ENCODE measurements at regions not wholly inside any gene's neighbourhood (a gene's known extent, or its start where the extent isn't known, plus 50 kb on each side); places are given as distances from the start of the nearest gene placed in this dataset.

GRCh38 chr10:21427804-21428481 lies 97.5 kb downstream of the SKIDA1 start:
- TF ChIP-seq POLR2A (IDR thresholded peaks at IDR 0.05): no peak
- TF ChIP-seq POLR2AphosphoS5 (IDR thresholded peaks at IDR 0.05): no peak
- TF ChIP-seq CTCF (IDR thresholded peaks at IDR 0.05): no peak
- DNase-seq (ENCODE audit: low spot score in 2 of 2): no peak
- intact Hi-C loops (cut with DNase I; ENCODE audit: low total_unique reads): no loop called here

DNA sequence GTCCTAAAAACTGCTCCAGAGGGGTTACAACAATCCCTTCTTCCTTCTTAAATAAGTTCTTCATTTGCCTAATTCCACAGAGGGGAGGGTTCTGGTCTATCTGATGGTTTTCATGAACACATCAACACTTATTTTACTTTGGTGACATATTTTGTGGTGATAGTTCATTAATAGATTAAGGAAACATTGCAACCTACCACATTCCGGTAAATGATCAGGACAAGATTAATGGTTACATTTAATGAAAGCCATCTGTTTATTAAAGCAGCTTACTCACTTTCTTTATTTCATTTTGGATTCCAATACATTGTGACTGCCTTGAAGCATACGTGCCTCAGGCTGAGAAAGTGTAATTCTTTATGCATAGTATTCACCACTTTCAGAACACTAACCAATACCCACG lies 101.0 kb downstream of the SKIDA1 start:
- peaks cover 14% of the 10 kb centered on the region in 2 donors for H3K9me3 ChIP-seq
- intact Hi-C loops (cut with DNase I; ENCODE audit: low total_unique reads): no loop called here
- no peak overlapping the region for H3K4me3 ChIP-seq
- no peak for TF ChIP-seq CTCF (IDR thresholded peaks at IDR 0.05)
- TF ChIP-seq POLR2AphosphoS5 (IDR thresholded peaks at IDR 0.05): no peak
- TF ChIP-seq POLR2A (IDR thresholded peaks at IDR 0.05): no peak
- no peak overlapping the region for H3K27ac ChIP-seq
- no peaks in the 10 kb centered on the region for H3K36me3 ChIP-seq
- no peak for DNase-seq (ENCODE audit: low spot score in 2 of 2)
- no peaks in the 10 kb centered on the region for H3K27me3 ChIP-seq
- no peaks in the 10 kb centered on the region for H3K4me1 ChIP-seq

More at GRCh38 chr10:21427804-21428481, 97.5 kb downstream of the SKIDA1 start:
- Histone ChIP-seq H3K9me3 (peaks cover 14% of the 10 kb centered on the region in 2 donors), H3K27me3 (no peaks in the 10 kb centered on the region), H3K36me3 (no peaks in the 10 kb centered on the region), H3K4me3 (no peak overlapping the region), H3K4me1 (no peaks in the 10 kb centered on the region), H3K27ac (no peak overlapping the region)

DNA sequence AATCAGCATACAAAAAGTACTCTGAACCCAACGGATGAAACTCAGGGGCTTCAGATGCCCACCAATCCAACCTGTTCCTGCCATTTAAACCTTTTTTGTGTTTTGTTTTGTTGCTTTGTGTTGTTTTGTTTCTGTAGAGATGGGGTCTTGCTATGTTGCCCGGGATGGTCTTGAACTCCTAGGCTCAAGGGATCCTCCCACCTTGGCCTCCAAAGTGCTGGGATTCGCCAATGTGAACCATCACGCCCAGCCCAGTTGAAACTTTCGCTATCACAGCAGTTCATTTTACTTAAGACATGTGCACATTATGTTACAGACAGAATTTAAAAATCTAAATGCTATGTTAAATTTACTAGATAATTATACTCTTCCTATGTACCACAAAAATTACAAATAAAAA lies 101.6 kb downstream of the SKIDA1 start:
- H3K27ac ChIP-seq: no peak overlapping the region
- no peaks in the 10 kb centered on the region for H3K27me3 ChIP-seq
- H3K4me3 ChIP-seq: no peak overlapping the region
- no peaks in the 10 kb centered on the region for H3K36me3 ChIP-seq
- DNase-seq (ENCODE audit: low spot score in 2 of 2): no peak
- TF ChIP-seq CTCF (IDR thresholded peaks at IDR 0.05): no peak
- TF ChIP-seq POLR2AphosphoS5 (IDR thresholded peaks at IDR 0.05): no peak
- TF ChIP-seq POLR2A (IDR thresholded peaks at IDR 0.05): no peak
- peaks cover 14% of the 10 kb centered on the region in 2 donors for H3K9me3 ChIP-seq
- intact Hi-C loops (cut with DNase I; ENCODE audit: low total_unique reads): no loop called here
- no peaks in the 10 kb centered on the region for H3K4me1 ChIP-seq

DNA sequence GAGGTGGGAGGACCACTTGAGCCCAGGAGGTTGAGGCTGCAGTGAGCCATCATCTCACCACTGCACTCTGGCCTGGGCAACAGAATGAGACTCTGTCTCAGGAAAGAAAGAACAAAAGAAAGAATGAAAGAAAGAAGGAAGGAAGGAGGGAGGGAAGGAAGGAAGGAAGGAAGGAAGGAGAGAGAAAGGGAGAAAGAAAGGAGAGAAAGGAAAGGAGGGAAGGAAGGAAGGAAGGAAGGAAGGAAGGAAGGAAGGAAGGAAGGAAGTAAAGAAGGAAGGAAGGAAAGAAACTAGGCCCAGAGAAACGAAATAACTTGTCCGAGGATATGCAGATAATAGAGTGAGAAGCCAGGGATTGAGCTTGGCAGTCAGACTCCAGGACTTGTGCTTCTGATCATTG lies 102.1 kb downstream of the SKIDA1 start:
- Histone ChIP-seq H3K4me1 (no peaks in the 10 kb centered on the region), H3K27ac (no peak overlapping the region), H3K4me3 (no peak overlapping the region), H3K36me3 (no peaks in the 10 kb centered on the region), H3K9me3 (peaks cover 14% of the 10 kb centered on the region in 2 donors), H3K27me3 (no peaks in the 10 kb centered on the region)
- TF ChIP-seq POLR2A (IDR thresholded peaks at IDR 0.05) (no peak), CTCF (IDR thresholded peaks at IDR 0.05) (no peak), POLR2AphosphoS5 (IDR thresholded peaks at IDR 0.05) (no peak)
- intact Hi-C loops (cut with DNase I; ENCODE audit: low total_unique reads): no loop called here
- no peak for DNase-seq (ENCODE audit: low spot score in 2 of 2)

DNA sequence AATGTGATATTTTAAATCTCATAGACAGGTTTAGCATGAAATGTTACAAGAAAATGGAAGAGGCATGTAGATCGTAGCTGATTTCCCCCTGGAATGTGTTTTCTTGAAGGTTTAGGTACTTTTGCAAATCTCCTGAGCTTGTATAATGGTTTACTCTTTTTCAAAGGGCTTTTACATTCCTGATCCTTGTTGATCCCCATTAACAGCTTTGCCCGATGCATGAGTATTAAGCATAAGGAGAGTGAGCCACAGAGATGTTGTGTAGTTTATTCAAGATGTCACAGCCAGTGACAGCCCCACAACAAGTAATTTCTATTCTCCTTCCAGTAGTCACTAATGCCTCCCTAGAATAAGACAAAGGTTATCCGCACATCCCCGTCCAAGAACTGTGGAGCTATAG lies 103.7 kb downstream of the SKIDA1 start:
- Histone ChIP-seq H3K9me3 (peaks cover 3% of the 10 kb centered on the region in 2 donors), H3K27ac (no peak overlapping the region), H3K36me3 (no peaks in the 10 kb centered on the region), H3K4me1 (no peaks in the 10 kb centered on the region), H3K27me3 (no peaks in the 10 kb centered on the region), H3K4me3 (no peak overlapping the region)
- DNase-seq (ENCODE audit: low spot score in 2 of 2): no peak
- no peak for TF ChIP-seq POLR2AphosphoS5 (IDR thresholded peaks at IDR 0.05)
- TF ChIP-seq POLR2A (IDR thresholded peaks at IDR 0.05): no peak
- TF ChIP-seq CTCF (IDR thresholded peaks at IDR 0.05): no peak
- intact Hi-C loops (cut with DNase I; ENCODE audit: low total_unique reads): no loop called here

Measured in breast epithelium (tissue), 4 donors.